ENCODE measurements at regions not wholly inside any gene's neighbourhood (a gene's known extent, or its start where the extent isn't known, plus 50 kb on each side); places are given as distances from the start of the nearest gene placed in this dataset.

DNA sequence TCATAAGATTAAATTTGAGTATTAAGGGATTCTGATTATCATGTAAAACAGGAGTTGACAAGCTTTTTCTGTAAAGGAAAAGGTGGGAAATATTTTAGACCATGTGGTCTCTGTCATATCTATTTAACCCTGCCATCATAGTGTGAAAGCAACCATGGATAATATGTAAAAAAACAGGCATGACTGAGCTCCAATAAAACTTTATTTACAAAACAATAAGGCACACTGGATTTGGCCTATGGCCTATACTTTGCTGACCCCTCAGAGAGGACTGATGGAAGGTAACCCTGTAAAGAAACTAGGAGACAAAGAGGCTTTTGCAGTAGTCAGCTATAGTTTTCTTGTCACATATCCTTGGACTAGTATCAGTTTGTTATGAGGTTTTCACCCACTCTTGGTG lies 130.5 kb upstream of the CDK13 start:
- Histone ChIP-seq H3K18ac (ENCODE audit: low read length) (no peak overlapping the region), H3K14ac (ENCODE audit: low read length) (no peak overlapping the region), H2BK15ac (ENCODE audit: low read length) (no peak overlapping the region), H3K36me3 (replicated peaks in 1 of 2; ENCODE audit: control insufficient read depth in 2 of 2, insufficient read depth in 2 of 2, low read length in 2 of 2) (no peaks in the 10 kb centered on the region), H3K4me3 (ENCODE audit: low read length in 2 of 2) (no peak overlapping the region), H2BK5ac (ENCODE audit: low read length) (no peak overlapping the region), H3K4me1 (ENCODE audit: control insufficient read depth in 2 of 2, insufficient read depth in 1 of 2, low read depth in 1 of 2, low read length in 2 of 2) (peaks cover 0 to 2% of the 10 kb centered on the region in 2 donors), H3K23ac (ENCODE audit: low read depth, low read length, poor library complexity) (no peak overlapping the region), H3K27me3 (ENCODE audit: control insufficient read depth in 3 of 3, insufficient read depth in 3 of 3, low read depth in 1 of 3, low read length in 3 of 3) (peaks cover 0 to 68% (median 0%) of the 10 kb centered on the region in 3 experiments), H3K9ac (ENCODE audit: low read depth, low read length, poor library complexity) (no peak overlapping the region), H3K79me1 (ENCODE audit: low read depth, low read length) (no peaks in the 10 kb centered on the region), H2AK5ac (ENCODE audit: low read depth, low read length) (no peak overlapping the region), H3K27ac (replicated peaks; ENCODE audit: low read length) (no peak overlapping the region), H2BK120ac (ENCODE audit: low read depth, low read length) (no peak overlapping the region), H4K91ac (ENCODE audit: low read depth, low read length, poor library complexity) (no peak overlapping the region), H2BK12ac (ENCODE audit: low read length) (no peak overlapping the region), H3K4me2 (ENCODE audit: insufficient read depth, low read length, poor library complexity, severe bottlenecking) (no peak overlapping the region), H2AFZ (ENCODE audit: low read length) (no peak overlapping the region), H4K8ac (ENCODE audit: low read depth, low read length) (no peak overlapping the region), H3K9me3 (replicated peaks in 1 of 2; ENCODE audit: control insufficient read depth in 2 of 2, insufficient read depth in 1 of 2, low read depth in 1 of 2, low read length in 2 of 2) (no peaks in the 10 kb centered on the region), H3K4ac (ENCODE audit: low read length) (no peak overlapping the region)
- no peak for DNase-seq (ENCODE audit: low spot score)

DNA sequence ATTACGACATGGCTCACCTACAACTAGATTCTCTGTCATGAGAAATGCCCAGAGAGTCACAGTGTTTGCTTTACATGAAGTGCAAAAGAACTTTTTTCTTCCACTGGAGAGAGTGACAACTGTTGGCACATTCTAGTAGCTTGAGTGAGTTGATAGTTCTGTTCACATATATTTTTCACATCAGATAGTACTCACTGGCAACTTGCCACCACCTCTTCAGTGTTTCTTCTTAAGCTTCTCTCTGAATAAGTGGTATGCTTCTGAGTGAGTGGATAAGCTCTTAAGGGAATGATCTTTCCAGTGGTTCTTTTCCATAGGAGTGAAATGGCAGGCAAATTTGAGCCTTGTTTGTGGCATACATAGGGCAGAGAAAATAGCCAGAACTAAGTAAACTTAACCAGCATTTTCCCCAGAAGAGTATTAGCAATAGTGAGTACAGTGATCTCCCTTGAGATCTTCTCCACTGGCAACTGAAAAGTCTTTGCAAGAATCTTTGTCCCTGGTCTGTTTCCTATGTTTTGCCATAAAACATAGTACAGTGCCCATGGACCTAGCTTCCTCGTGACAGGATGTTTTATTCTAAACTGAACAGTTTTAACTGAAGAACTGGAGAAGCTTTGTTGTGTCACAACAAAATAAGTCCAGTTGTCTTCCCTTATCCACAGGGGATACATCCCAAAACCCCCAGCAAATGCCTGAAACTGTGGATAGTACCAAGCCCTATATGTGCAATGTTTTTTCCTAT lies 125.4 kb upstream of the CDK13 start:
- Histone ChIP-seq H3K9me3 (replicated peaks in 1 of 2; ENCODE audit: control insufficient read depth in 2 of 2, insufficient read depth in 1 of 2, low read depth in 1 of 2, low read length in 2 of 2) (no peaks in the 10 kb centered on the region), H3K27ac (replicated peaks; ENCODE audit: low read length) (no peak overlapping the region), H3K18ac (ENCODE audit: low read length) (no peak overlapping the region), H3K9ac (ENCODE audit: low read depth, low read length, poor library complexity) (no peak overlapping the region), H3K4me3 (ENCODE audit: low read length in 2 of 2) (no peak overlapping the region), H2BK120ac (ENCODE audit: low read depth, low read length) (no peak overlapping the region), H4K91ac (ENCODE audit: low read depth, low read length, poor library complexity) (no peak overlapping the region), H3K36me3 (replicated peaks in 1 of 2; ENCODE audit: control insufficient read depth in 2 of 2, insufficient read depth in 2 of 2, low read length in 2 of 2) (no peaks in the 10 kb centered on the region), H3K4me2 (ENCODE audit: insufficient read depth, low read length, poor library complexity, severe bottlenecking) (no peak overlapping the region), H2BK5ac (ENCODE audit: low read length) (no peak overlapping the region), H4K8ac (ENCODE audit: low read depth, low read length) (no peak overlapping the region), H2BK12ac (ENCODE audit: low read length) (no peak overlapping the region), H3K4me1 (ENCODE audit: control insufficient read depth in 2 of 2, insufficient read depth in 1 of 2, low read depth in 1 of 2, low read length in 2 of 2) (no peaks in the 10 kb centered on the region), H3K27me3 (ENCODE audit: control insufficient read depth in 3 of 3, insufficient read depth in 3 of 3, low read depth in 1 of 3, low read length in 3 of 3) (peaks cover 0 to 55% (median 0%) of the 10 kb centered on the region in 3 experiments), H2AK5ac (ENCODE audit: low read depth, low read length) (no peak overlapping the region), H3K14ac (ENCODE audit: low read length) (no peak overlapping the region), H3K79me1 (ENCODE audit: low read depth, low read length) (no peaks in the 10 kb centered on the region), H2AFZ (ENCODE audit: low read length) (no peak overlapping the region), H3K4ac (ENCODE audit: low read length) (no peak overlapping the region), H2BK15ac (ENCODE audit: low read length) (no peak overlapping the region), H3K23ac (ENCODE audit: low read depth, low read length, poor library complexity) (no peak overlapping the region)
- WGBS, 2 donors (ENCODE audit: extremely low coverage in 2 of 2, insufficient read length in 2 of 2, insufficient replicate concordance in 1 of 2): no CpG with 5 or more reads among the region's 2 CpGs
- no peak for DNase-seq (ENCODE audit: low spot score)

DNA sequence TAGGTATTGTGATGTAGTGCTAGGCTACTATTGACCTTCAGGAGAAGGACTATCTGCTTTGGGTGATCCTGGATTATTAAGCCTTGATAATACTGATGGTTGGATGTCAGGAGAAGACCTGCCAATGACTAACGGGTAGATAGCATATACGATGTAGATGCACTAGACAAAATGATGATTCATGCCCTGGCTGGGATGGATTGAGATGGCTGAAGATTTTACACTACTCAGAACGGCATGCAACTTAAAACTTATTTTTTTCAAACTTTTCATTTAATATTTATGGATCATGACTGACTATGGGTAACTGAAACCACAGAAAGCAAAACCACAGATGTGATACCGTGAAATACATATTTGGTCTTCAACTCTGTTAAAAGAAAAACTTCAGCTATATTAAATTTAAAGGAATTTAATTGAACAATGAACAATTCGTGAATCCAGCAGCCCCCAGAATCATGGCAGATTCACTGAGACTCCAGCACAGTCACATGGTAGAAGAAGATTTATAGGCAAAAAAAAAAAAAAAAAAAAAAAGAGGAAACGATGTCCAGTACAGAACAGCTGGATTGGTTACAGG lies 124.6 kb upstream of the CDK13 start:
- no peak overlapping the region for H2BK120ac ChIP-seq (ENCODE audit: low read depth, low read length)
- DNase-seq (ENCODE audit: low spot score): no peak
- H3K18ac ChIP-seq (ENCODE audit: low read length): no peak overlapping the region

DNA sequence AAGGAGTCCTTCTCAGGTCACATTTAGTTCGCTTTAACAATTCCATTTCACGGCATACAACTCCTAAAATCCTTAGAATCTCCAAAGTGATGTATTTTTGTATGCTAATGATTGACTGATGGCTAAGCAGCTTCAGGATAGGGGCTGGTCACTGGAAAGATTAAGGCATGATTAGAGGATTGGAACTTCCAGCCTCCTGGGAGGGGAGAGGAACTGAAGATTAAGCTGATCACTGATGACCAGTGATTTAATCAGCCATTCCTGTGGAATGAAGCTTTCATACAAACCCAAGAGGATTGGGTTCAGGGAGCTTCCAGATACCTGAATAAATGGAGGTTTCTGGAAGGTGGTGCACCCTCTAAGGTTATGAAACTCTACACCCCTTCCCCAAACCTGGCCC lies 123.9 kb upstream of the CDK13 start:
- WGBS, 2 donors (ENCODE audit: extremely low coverage in 2 of 2, insufficient read length in 2 of 2, insufficient replicate concordance in 1 of 2): no CpG with 5 or more reads among the region's 2 CpGs
- Histone ChIP-seq H4K91ac (ENCODE audit: low read depth, low read length, poor library complexity) (no peak overlapping the region), H3K9ac (ENCODE audit: low read depth, low read length, poor library complexity) (no peak overlapping the region), H2AFZ (ENCODE audit: low read length) (no peak overlapping the region), H3K18ac (ENCODE audit: low read length) (no peak overlapping the region), H2BK15ac (ENCODE audit: low read length) (no peak overlapping the region), H2AK5ac (ENCODE audit: low read depth, low read length) (no peak overlapping the region), H3K4me2 (ENCODE audit: insufficient read depth, low read length, poor library complexity, severe bottlenecking) (no peak overlapping the region), H4K8ac (ENCODE audit: low read depth, low read length) (no peak overlapping the region), H3K23ac (ENCODE audit: low read depth, low read length, poor library complexity) (no peak overlapping the region), H3K9me3 (replicated peaks in 1 of 2; ENCODE audit: control insufficient read depth in 2 of 2, insufficient read depth in 1 of 2, low read depth in 1 of 2, low read length in 2 of 2) (no peaks in the 10 kb centered on the region), H3K79me1 (ENCODE audit: low read depth, low read length) (no peaks in the 10 kb centered on the region), H3K4ac (ENCODE audit: low read length) (no peak overlapping the region), H3K36me3 (replicated peaks in 1 of 2; ENCODE audit: control insufficient read depth in 2 of 2, insufficient read depth in 2 of 2, low read length in 2 of 2) (no peaks in the 10 kb centered on the region), H3K27me3 (ENCODE audit: control insufficient read depth in 3 of 3, insufficient read depth in 3 of 3, low read depth in 1 of 3, low read length in 3 of 3) (peaks cover 0 to 51% (median 0%) of the 10 kb centered on the region in 3 experiments), H2BK5ac (ENCODE audit: low read length) (no peak overlapping the region), H3K14ac (ENCODE audit: low read length) (no peak overlapping the region), H3K27ac (replicated peaks; ENCODE audit: low read length) (no peak overlapping the region), H3K4me3 (ENCODE audit: low read length in 2 of 2) (no peak overlapping the region), H3K4me1 (ENCODE audit: control insufficient read depth in 2 of 2, insufficient read depth in 1 of 2, low read depth in 1 of 2, low read length in 2 of 2) (no peaks in the 10 kb centered on the region), H2BK12ac (ENCODE audit: low read length) (no peak overlapping the region), H2BK120ac (ENCODE audit: low read depth, low read length) (no peak overlapping the region)
- no peak for DNase-seq (ENCODE audit: low spot score)

More for the DNA sequence above, 124.6 kb upstream of the CDK13 start:
- H3K36me3 ChIP-seq (replicated peaks in 1 of 2; ENCODE audit: control insufficient read depth in 2 of 2, insufficient read depth in 2 of 2, low read length in 2 of 2): no peaks in the 10 kb centered on the region
- H2AK5ac ChIP-seq (ENCODE audit: low read depth, low read length): no peak overlapping the region
- no peaks in the 10 kb centered on the region for H3K9me3 ChIP-seq (replicated peaks in 1 of 2; ENCODE audit: control insufficient read depth in 2 of 2, insufficient read depth in 1 of 2, low read depth in 1 of 2, low read length in 2 of 2)
- H3K9ac ChIP-seq (ENCODE audit: low read depth, low read length, poor library complexity): no peak overlapping the region
- no peak overlapping the region for H3K4me2 ChIP-seq (ENCODE audit: insufficient read depth, low read length, poor library complexity, severe bottlenecking)
- H3K4ac ChIP-seq (ENCODE audit: low read length): no peak overlapping the region
- H2BK12ac ChIP-seq (ENCODE audit: low read length): no peak overlapping the region
- H4K8ac ChIP-seq (ENCODE audit: low read depth, low read length): no peak overlapping the region
- H2AFZ ChIP-seq (ENCODE audit: low read length): no peak overlapping the region
- H3K14ac ChIP-seq (ENCODE audit: low read length): no peak overlapping the region
- H3K4me3 ChIP-seq (ENCODE audit: low read length in 2 of 2): no peak overlapping the region
- H3K27ac ChIP-seq (replicated peaks; ENCODE audit: low read length): no peak overlapping the region
- no peaks in the 10 kb centered on the region for H3K79me1 ChIP-seq (ENCODE audit: low read depth, low read length)
- no peak overlapping the region for H4K91ac ChIP-seq (ENCODE audit: low read depth, low read length, poor library complexity)
- H3K27me3 ChIP-seq (ENCODE audit: control insufficient read depth in 3 of 3, insufficient read depth in 3 of 3, low read depth in 1 of 3, low read length in 3 of 3): peaks cover 0 to 51% (median 0%) of the 10 kb centered on the region in 3 experiments
- no peak overlapping the region for H3K23ac ChIP-seq (ENCODE audit: low read depth, low read length, poor library complexity)
- no CpG with 5 or more reads among the region's 6 CpGs for WGBS, 2 donors (ENCODE audit: extremely low coverage in 2 of 2, insufficient read length in 2 of 2, insufficient replicate concordance in 1 of 2)
- H2BK5ac ChIP-seq (ENCODE audit: low read length): no peak overlapping the region
- H2BK15ac ChIP-seq (ENCODE audit: low read length): no peak overlapping the region
- H3K4me1 ChIP-seq (ENCODE audit: control insufficient read depth in 2 of 2, insufficient read depth in 1 of 2, low read depth in 1 of 2, low read length in 2 of 2): no peaks in the 10 kb centered on the region

All from neuronal stem cell (in vitro differentiated cells).